ENCODE measurements at regions not wholly inside any gene's neighbourhood (a gene's known extent, or its start where the extent isn't known, plus 50 kb on each side); places are given as distances from the start of the nearest gene placed in this dataset.

GRCh38 chr3:117898722-117899522 is 1135.7 kb downstream of the IGSF11 start:
- Histone ChIP-seq H3K36me3 (no peaks in the 10 kb centered on the region), H3K4me1 (no peaks in the 10 kb centered on the region), H3K27me3 (ENCODE audit: low read depth) (no peaks in the 10 kb centered on the region), H3K9me3 (replicated peaks) (peaks cover 18% of the 10 kb centered on the region), H3K4me3 (no peak overlapping the region), H3K27ac (replicated peaks) (no peak overlapping the region)
- intact Hi-C loops (cut with micrococcal nuclease), result no loop called here
- no peak for DNase-seq
- TF ChIP-seq, protein P1, sequence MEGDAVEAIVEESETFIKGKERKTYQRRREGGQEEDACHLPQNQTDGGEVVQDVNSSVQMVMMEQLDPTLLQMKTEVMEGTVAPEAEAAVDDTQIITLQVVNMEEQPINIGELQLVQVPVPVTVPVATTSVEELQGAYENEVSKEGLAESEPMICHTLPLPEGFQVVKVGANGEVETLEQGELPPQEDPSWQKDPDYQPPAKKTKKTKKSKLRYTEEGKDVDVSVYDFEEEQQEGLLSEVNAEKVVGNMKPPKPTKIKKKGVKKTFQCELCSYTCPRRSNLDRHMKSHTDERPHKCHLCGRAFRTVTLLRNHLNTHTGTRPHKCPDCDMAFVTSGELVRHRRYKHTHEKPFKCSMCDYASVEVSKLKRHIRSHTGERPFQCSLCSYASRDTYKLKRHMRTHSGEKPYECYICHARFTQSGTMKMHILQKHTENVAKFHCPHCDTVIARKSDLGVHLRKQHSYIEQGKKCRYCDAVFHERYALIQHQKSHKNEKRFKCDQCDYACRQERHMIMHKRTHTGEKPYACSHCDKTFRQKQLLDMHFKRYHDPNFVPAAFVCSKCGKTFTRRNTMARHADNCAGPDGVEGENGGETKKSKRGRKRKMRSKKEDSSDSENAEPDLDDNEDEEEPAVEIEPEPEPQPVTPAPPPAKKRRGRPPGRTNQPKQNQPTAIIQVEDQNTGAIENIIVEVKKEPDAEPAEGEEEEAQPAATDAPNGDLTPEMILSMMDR (IDR thresholded peaks at IDR 0.05; ENCODE audit: borderline replicate concordance), result no peak

DNA sequence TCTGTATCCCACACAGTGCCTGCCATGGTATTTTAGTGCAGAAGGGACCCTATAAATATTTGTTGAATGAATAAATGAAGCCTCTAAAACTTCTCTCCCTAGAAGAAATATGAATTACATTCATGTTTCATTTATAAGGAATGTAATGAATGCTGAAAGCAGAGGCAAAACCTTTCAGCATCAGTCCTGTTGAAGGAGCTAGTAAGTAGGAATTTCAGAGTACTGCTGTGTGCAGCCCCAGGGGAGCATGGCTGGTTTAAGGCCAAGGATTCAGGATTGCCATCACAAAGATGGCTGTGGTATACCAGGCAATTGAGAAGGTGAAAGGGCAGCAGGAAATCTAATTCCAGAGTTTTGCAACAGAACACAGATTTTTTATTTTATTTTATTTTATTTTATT is 1131.4 kb downstream of the IGSF11 start:
- no peaks in the 10 kb centered on the region for H3K36me3 ChIP-seq
- no peak overlapping the region for H3K27ac ChIP-seq (replicated peaks)
- H3K27me3 ChIP-seq (ENCODE audit: low read depth), result no peaks in the 10 kb centered on the region
- no peak for DNase-seq
- TF ChIP-seq, protein P1 (IDR thresholded peaks at IDR 0.05; ENCODE audit: borderline replicate concordance), result no peak
- peaks cover 3% of the 10 kb centered on the region for H3K9me3 ChIP-seq (replicated peaks)
- intact Hi-C loops (cut with micrococcal nuclease), result no loop called here
- H3K4me1 ChIP-seq, result no peaks in the 10 kb centered on the region
- H3K4me3 ChIP-seq, result no peak overlapping the region

GRCh38 chr3:117910820-117911521 is 1123.7 kb downstream of the IGSF11 start:
- Histone ChIP-seq H3K4me3 (no peak overlapping the region), H3K9me3 (replicated peaks) (no peaks in the 10 kb centered on the region), H3K27me3 (ENCODE audit: low read depth) (no peaks in the 10 kb centered on the region), H3K27ac (replicated peaks) (no peak overlapping the region), H3K4me1 (no peaks in the 10 kb centered on the region), H3K36me3 (no peaks in the 10 kb centered on the region)
- intact Hi-C loops (cut with micrococcal nuclease), result no loop called here
- TF ChIP-seq, protein P1 (IDR thresholded peaks at IDR 0.05; ENCODE audit: borderline replicate concordance), result no peak
- DNase-seq, result no peak

- TF ChIP-seq, protein P1 (IDR thresholded peaks at IDR 0.05; ENCODE audit: borderline replicate concordance), result no peak
- H3K27me3 ChIP-seq (ENCODE audit: low read depth), result no peaks in the 10 kb centered on the region
- no peaks in the 10 kb centered on the region for H3K4me1 ChIP-seq
- no peak for DNase-seq
- intact Hi-C loops (cut with micrococcal nuclease), result no loop called here
- no peak overlapping the region for H3K27ac ChIP-seq (replicated peaks)
- no peaks in the 10 kb centered on the region for H3K9me3 ChIP-seq (replicated peaks)
- no peaks in the 10 kb centered on the region for H3K36me3 ChIP-seq
- no peak overlapping the region for H3K4me3 ChIP-seq
Observed at GRCh38 chr3:117912352-117912751, 1122.3 kb downstream of the IGSF11 start.

DNA sequence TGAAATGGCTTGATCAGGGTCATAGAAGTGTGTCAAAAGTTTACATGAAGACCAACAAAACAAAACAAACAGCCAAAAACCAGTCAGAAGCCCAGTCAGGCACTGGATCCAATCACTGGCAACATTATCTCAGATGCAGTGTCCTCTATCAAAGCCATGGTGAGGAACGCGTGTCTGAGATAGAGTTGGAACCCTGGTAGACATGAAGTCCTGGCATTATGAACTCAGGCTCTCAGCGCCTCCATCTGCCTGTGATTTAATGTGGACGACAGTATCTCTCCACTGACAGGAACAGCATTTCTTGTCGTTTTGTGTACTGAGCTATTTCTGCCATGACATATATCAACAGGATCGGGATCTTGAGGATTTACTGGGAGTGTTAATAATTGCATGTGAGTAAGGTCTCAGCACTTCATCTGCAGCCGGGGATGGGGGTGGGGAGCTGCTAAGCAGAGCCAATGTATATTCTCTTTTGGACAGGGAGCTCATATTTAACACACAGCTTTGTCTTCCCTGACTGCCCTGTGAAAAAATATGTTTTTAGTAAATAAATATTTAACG is 1120.0 kb downstream of the IGSF11 start:
- Histone ChIP-seq H3K4me3 (no peak overlapping the region), H3K9me3 (replicated peaks) (no peaks in the 10 kb centered on the region), H3K27me3 (ENCODE audit: low read depth) (no peaks in the 10 kb centered on the region), H3K27ac (replicated peaks) (no peak overlapping the region), H3K4me1 (no peaks in the 10 kb centered on the region), H3K36me3 (no peaks in the 10 kb centered on the region)
- DNase-seq, result no peak
- intact Hi-C loops (cut with micrococcal nuclease), result no loop called here
- TF ChIP-seq, protein P1 (IDR thresholded peaks at IDR 0.05; ENCODE audit: borderline replicate concordance), result no peak
